HepG2 (cell line): ENCODE measurements at regions not wholly inside any gene's neighbourhood (a gene's known extent, or its start where the extent isn't known, plus 50 kb on each side); places are given as distances from the start of the nearest gene placed in this dataset.

Experiments used
- ATAC-seq: fragments of 200-7000 bp; cut with Tn5 transposase; 3 replicates; pipeline ENCODE4 v1.9.1; 2020; ENCODE audit warnings: mild to moderate bottlenecking, moderate library complexity
- BruUV-seq: library from RNA; stranded (reverse); fragments of 400-500 nt; replicated peaks from 2 replicates; lab custom pipeline; 2021; lab: Mats Ljungman, UMichigan
- CTCF ChIA-PET: fragments of 300-600 bp; formaldehyde crosslinking; extraction: SDS; loops from one replicate; lab custom pipeline; 2021; ENCODE audit warnings: low total read pairs, inconsistent platforms, low intra/inter-chr PET ratio; lab: Yijun Ruan, JAX
- POLR2A ChIA-PET: fragments of 350-600 bp; sonication (Branson Sonifier 250); formaldehyde crosslinking; loops from one replicate; lab custom pipeline; 2020; ENCODE audit warnings: antibody characterized with exemption, inconsistent platforms; lab: Yijun Ruan, JAX
- DNase-seq: peaks from one replicate; pipeline ENCODE4 v3.0.0-alpha.2; 2015; ENCODE audit warnings: low spot score
- FAIRE-seq: peaks from 3 replicates; lab custom pipeline; 2011; peaks lifted over from hg19 to GRCh38; lab: Jason Lieb, UNC
- H2AFZ ChIP-seq: one replicate; pipeline ENCODE4 v1.6.1; 2011; ENCODE audit warnings: low read length, inconsistent platforms
- H3K27ac ChIP-seq: fragments of 300-600 bp; 3 replicates; pipeline ENCODE4 v1.8.0; 2011; ENCODE audit warnings: mixed run types, mild to moderate bottlenecking, mixed read lengths, low read length, inconsistent platforms; ENCODE audit not compliant: insufficient read depth; ENCODE audit errors: extremely low read length
- H3K27me3 ChIP-seq, 2 experiments: fragments of 200-600 bp in 1 of 2; 2 replicates in 1 of 2; 3 replicates in 1 of 2; pipeline versions ENCODE4 v1.6.0 to v1.8.0; 2011; ENCODE audit warnings: low read length in 2 of 2, mild to moderate bottlenecking in 2 of 2, moderate library complexity in 2 of 2, inconsistent platforms in 1 of 2; ENCODE audit not compliant: insufficient read depth in 2 of 2, control insufficient read depth in 1 of 2
- H3K36me3 ChIP-seq, 2 experiments: fragments of 200-600 bp in 1 of 2; replicated peaks in 1 of 2; 2 replicates in 1 of 2; 3 replicates in 1 of 2; pipeline versions ENCODE4 v1.5.1 to v1.8.0; 2011; ENCODE audit warnings: low read length in 2 of 2, inconsistent platforms in 1 of 2; ENCODE audit not compliant: insufficient read depth in 2 of 2, control insufficient read depth in 1 of 2
- H3K4me1 ChIP-seq: 2 replicates; pipeline ENCODE4 v1.5.1; 2012; ENCODE audit warnings: low read length, inconsistent platforms; ENCODE audit not compliant: insufficient read depth
- H3K4me2 ChIP-seq: 2 replicates; pipeline ENCODE4 v1.6.0; 2011; ENCODE audit warnings: low read depth, low read length, inconsistent platforms
- H3K4me3 ChIP-seq, 3 experiments: fragments of 200-600 bp in 1 of 3; sonication (generic), shearing (Covaris generic) in 1 of 3; replicated peaks in 1 of 3; 2 replicates each; pipeline ENCODE4 v1.5.1; 2011 to 2016; ENCODE audit warnings: low read length in 3 of 3, inconsistent platforms in 2 of 3, low read depth in 2 of 3, mild to moderate bottlenecking in 2 of 3, control low read depth in 1 of 3, mixed read lengths in 1 of 3; ENCODE audit not compliant: insufficient read depth in 1 of 3
- H3K79me2 ChIP-seq: one replicate; pipeline ENCODE4 v1.6.1; 2011; ENCODE audit warnings: low read length, inconsistent platforms; ENCODE audit not compliant: insufficient read depth
- H3K9ac ChIP-seq: 2 replicates; pipeline ENCODE4 v1.6.0; 2011; ENCODE audit warnings: mild to moderate bottlenecking, low read depth, low read length, inconsistent platforms; ENCODE audit not compliant: insufficient read depth
- H3K9me3 ChIP-seq: 2 replicates; pipeline ENCODE4 v1.5.1; 2012; ENCODE audit warnings: mild to moderate bottlenecking, low read length
- H4K20me1 ChIP-seq: 2 replicates; pipeline ENCODE4 v1.6.0; 2011; ENCODE audit warnings: inconsistent platforms, mild to moderate bottlenecking, low read length, moderate library complexity; ENCODE audit not compliant: insufficient read depth
- BORCS8-MEF2B ChIP-seq: sonication (generic); formaldehyde crosslinking; IDR thresholded peaks from 2 replicates; pipeline ENCODE4 v1.8.0; 2022; ENCODE audit warnings: mild to moderate bottlenecking, missing genetic modification reagents
- DNMT3B ChIP-seq: conservative IDR thresholded peaks from 2 replicates; pipeline ENCODE4 v1.6.1; 2016; ENCODE audit warnings: missing biosample characterization, control low read depth
- HMG20A ChIP-seq: IDR thresholded peaks from 2 replicates; pipeline ENCODE4 v1.6.1; 2016; ENCODE audit warnings: borderline replicate concordance
- IRX3 ChIP-seq: sonication (generic); formaldehyde crosslinking; IDR thresholded peaks from 2 replicates; pipeline ENCODE4 v1.8.1; 2023; ENCODE audit warnings: mild to moderate bottlenecking, low read depth, missing genetic modification reagents, borderline replicate concordance
- MAFK ChIP-seq, 2 experiments: IDR thresholded peaks in 1 of 2; conservative IDR thresholded peaks in 1 of 2; 2 replicates each; pipeline ENCODE4 v1.6.1; 2011; ENCODE audit warnings: improper control_type of control experiment in 2 of 2, low read length in 2 of 2
- MXI1 ChIP-seq: IDR thresholded peaks from 3 replicates; pipeline ENCODE4 v1.6.1; 2012; ENCODE audit warnings: low read depth, low read length, inconsistent platforms, borderline replicate concordance
- NFATC3 ChIP-seq: sonication (generic); formaldehyde crosslinking; IDR thresholded peaks from 2 replicates; pipeline ENCODE4 v1.5.1; 2020; ENCODE audit warnings: mild to moderate bottlenecking, missing genetic modification reagents
- ONECUT2 ChIP-seq: sonication (generic); formaldehyde crosslinking; IDR thresholded peaks from 2 replicates; pipeline ENCODE4 v1.4.0; 2020; ENCODE audit warnings: missing genetic modification reagents
- RARA ChIP-seq: IDR thresholded peaks from 2 replicates; pipeline ENCODE4 v1.6.1; 2016; ENCODE audit warnings: missing genetic modification reagents, missing compliant biosample characterization
- XBP1 ChIP-seq: sonication (generic); formaldehyde crosslinking; IDR thresholded peaks from 2 replicates; pipeline ENCODE4 v1.5.0; 2020; ENCODE audit warnings: missing genetic modification reagents
- ZNF510 ChIP-seq: sonication (generic); formaldehyde crosslinking; IDR thresholded peaks from 2 replicates; pipeline ENCODE4 v1.4.0; 2020; ENCODE audit warnings: low read depth, mild to moderate bottlenecking, missing genetic modification reagents
- ZSCAN12 ChIP-seq: sonication (generic); formaldehyde crosslinking; IDR thresholded peaks from 2 replicates; pipeline ENCODE4 v1.9.0; 2021; ENCODE audit warnings: mild to moderate bottlenecking, missing genetic modification reagents
- WGBS: methylation state at CpG from one replicate; pipeline ENCODE4 v1.1.6; 2017; ENCODE audit warnings: low lambda C conversion rate; 5-methylcytosine and 5-hydroxymethylcytosine counted together
- in situ Hi-C: cut with HindIII; loops from 2 replicates; pipeline ENCODE4 v1.10.0; 2017; ENCODE audit warnings: low pct_unique_long_range_greater_than_20kb; ENCODE audit not compliant: extremely low pct_ligation_motif_present
- intact Hi-C: fragments of 100-400 bp; cut with micrococcal nuclease; formaldehyde crosslinking; loops from one replicate; pipeline ENCODE4 v1.10.0; 2022; ENCODE audit not compliant: unreplicated experiment
- TF ChIP-seq, protein P1 (sequence below): sonication (generic); formaldehyde crosslinking; IDR thresholded peaks from 2 replicates; pipeline ENCODE4 v1.9.0; 2022; ENCODE audit warnings: missing genetic modification reagents, mild to moderate bottlenecking, borderline replicate concordance

DNA sequence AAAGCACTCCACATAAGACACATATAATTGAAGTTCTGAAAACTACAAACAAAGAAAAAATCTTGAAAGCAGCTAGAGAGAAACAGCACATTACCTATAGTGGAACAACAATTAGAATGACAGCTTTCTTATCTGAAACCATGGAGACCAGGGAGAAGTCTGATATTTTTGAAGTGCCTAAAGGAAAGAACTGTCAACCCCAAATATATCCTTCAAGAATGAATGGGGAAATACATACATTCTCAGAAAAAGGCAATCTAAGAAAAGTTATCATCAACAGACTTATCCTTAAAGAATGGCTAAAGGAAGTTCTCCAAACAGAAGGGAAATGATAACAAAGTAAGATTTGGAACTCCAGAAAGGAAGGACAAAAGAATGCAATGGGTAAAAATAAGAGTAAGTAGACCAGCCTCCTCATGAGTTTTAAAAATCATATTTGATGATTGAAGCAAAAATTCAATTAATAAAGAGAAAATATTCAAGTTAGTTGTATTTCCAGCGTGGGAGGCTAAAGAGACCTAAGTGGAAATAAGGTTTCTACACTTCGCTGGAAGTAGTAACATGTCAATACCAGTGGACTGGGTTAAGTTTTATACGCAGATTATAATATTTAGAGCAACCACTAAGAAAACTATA, 170.8 kb upstream of the SAMSN1 start:
- no peaks in the 10 kb centered on the region for H3K79me2 ChIP-seq
- H3K4me3 ChIP-seq = no peak overlapping the region
- ChIA-PET CTCF (no interaction called here), POLR2A (no interaction called here)
- H3K9ac ChIP-seq = no peak overlapping the region
- no peak overlapping the region for H3K27ac ChIP-seq
- 6% methylated on average over 3 of the region's 3 CpGs for WGBS
- FAIRE-seq = no peak
- no peaks in the 10 kb centered on the region for H3K9me3 ChIP-seq
- no peak overlapping the region for H3K4me2 ChIP-seq
- H2AFZ ChIP-seq = no peak overlapping the region
- no peaks in the 10 kb centered on the region for H3K4me1 ChIP-seq
- H3K27me3 ChIP-seq = no peaks in the 10 kb centered on the region; a peak in 1 of 5 replicates
- no peaks in the 10 kb centered on the region for H3K36me3 ChIP-seq
- no peaks in the 10 kb centered on the region for H4K20me1 ChIP-seq
- no TSS peak for BruUV-seq
- no peak for ATAC-seq
- no peak for TF ChIP-seq HMG20A (CRISPR knock-in tag)
- peak; percentile 16 to 62; a peak in 3 of 4 replicates for TF ChIP-seq MAFK (conservative IDR thresholded peaks at IDR 0.05 in 1 of 2, IDR thresholded peaks at IDR 0.05 in 1 of 2; ENCODE audit: low read length in 2 of 2)
- TF ChIP-seq, all 625 proteins: peak for 1
- intact Hi-C loops = no loop called here
- DNase-seq = no peak
- in situ Hi-C loops = no loop called here

DNA sequence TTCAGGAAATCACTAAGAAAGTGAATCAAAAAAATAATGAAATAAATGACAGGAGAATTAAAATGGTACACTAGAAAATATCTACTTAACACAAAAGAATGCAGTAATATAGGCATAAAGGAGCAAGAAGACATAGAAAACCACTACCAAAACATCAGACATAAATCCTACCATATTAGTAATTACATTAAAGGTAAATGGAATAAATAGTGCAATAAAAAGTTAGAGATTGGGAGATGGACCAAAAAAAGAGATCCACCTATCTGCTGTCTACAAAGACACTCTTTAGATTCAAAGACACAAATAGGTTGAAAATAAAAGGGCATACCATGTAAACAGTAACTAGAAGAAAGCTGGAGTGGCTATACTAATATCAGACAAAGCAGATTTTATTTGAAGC, 167.0 kb upstream of the SAMSN1 start:
- BruUV-seq = no TSS peak
- no peak overlapping the region for H3K4me2 ChIP-seq
- DNase-seq (no peak), FAIRE-seq (no peak), ATAC-seq (no peak)
- intact Hi-C loops = no loop called here
- no peak overlapping the region for H2AFZ ChIP-seq
- ChIA-PET CTCF (no interaction called here), POLR2A (no interaction called here)
- H3K36me3 ChIP-seq = no peaks in the 10 kb centered on the region
- TF ChIP-seq NFATC3 (no peak), ZSCAN12 (CRISPR knock-in tag) (no peak), XBP1 (CRISPR knock-in tag) (no peak), ONECUT2 (CRISPR knock-in tag) (no peak), DNMT3B (CRISPR knock-in tag) (no peak), RARA (CRISPR knock-in tag) (no peak), MXI1 (no peak), IRX3 (CRISPR knock-in tag) (no peak), BORCS8-MEF2B (CRISPR knock-in tag) (no peak), ZNF510 (CRISPR knock-in tag) (no peak)
- TF ChIP-seq, protein P1, sequence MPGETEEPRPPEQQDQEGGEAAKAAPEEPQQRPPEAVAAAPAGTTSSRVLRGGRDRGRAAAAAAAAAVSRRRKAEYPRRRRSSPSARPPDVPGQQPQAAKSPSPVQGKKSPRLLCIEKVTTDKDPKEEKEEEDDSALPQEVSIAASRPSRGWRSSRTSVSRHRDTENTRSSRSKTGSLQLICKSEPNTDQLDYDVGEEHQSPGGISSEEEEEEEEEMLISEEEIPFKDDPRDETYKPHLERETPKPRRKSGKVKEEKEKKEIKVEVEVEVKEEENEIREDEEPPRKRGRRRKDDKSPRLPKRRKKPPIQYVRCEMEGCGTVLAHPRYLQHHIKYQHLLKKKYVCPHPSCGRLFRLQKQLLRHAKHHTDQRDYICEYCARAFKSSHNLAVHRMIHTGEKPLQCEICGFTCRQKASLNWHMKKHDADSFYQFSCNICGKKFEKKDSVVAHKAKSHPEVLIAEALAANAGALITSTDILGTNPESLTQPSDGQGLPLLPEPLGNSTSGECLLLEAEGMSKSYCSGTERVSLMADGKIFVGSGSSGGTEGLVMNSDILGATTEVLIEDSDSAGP (CRISPR knock-in tag) = no peak
- in situ Hi-C loops = no loop called here
- no peaks in the 10 kb centered on the region for H3K4me1 ChIP-seq
- no peaks in the 10 kb centered on the region for H4K20me1 ChIP-seq
- no peaks in the 10 kb centered on the region for H3K79me2 ChIP-seq
- H3K9me3 ChIP-seq = no peaks in the 10 kb centered on the region
- no peak overlapping the region for H3K4me3 ChIP-seq
- no peak overlapping the region for H3K9ac ChIP-seq
- no peak overlapping the region for H3K27ac ChIP-seq
- H3K27me3 ChIP-seq = no peaks in the 10 kb centered on the region; a peak in 1 of 5 replicates
